ENCODE measurements at regions not wholly inside any gene's neighbourhood (a gene's known extent, or its start where the extent isn't known, plus 50 kb on each side); places are given as distances from the start of the nearest gene placed in this dataset.
"Not testable (repeated sequence)": the region's sequence is repeated elsewhere in the genome, so short reads cannot be mapped to it uniquely, and the experiment has no call there.

DNA sequence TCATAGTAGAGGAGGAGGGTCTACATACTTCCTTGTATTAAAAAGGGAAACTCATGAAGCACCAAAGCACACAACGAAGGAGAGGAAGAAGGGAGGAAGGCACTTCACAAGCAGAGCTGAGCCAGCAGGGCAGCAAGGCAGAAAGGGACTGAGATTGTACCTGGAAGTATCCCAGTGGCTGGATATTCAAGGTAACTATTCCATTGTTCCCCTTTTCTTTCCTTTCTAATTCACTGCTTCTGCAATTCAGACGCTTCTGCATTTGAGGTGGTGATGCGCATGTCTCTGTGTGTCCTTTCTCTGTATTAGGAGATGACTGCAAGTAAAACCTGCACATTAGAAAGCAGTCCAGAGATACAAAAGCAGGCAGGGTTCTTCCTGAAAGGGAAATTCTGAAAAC lies 54.9 kb downstream of the UBQLN2 start:
- H3K9ac ChIP-seq (ENCODE audit: low read length in 3 of 3) = no peak overlapping the region
- intact Hi-C loops (cut with DNase I) = no loop called here
- no peak for TF ChIP-seq CTCF (IDR thresholded peaks at IDR 0.05; ENCODE audit: borderline replicate concordance, extremely low read depth, insufficient read depth)
- peak in 1 of 5 donors; percentile 0 for DNase-seq
- no peak for FAIRE-seq
- H3K27ac ChIP-seq (ENCODE audit: low read depth in 2 of 2, low read length in 2 of 2) = no peak overlapping the region
- H3K4me1 ChIP-seq (ENCODE audit: control insufficient read depth in 2 of 3, insufficient read depth in 2 of 3, low read depth in 1 of 3, low read length in 3 of 3) = no peaks in the 10 kb centered on the region
- peak overlapping the region in 1 of 3 donors; percentile 26 for H3K4me3 ChIP-seq (ENCODE audit: low read length in 3 of 3)
- no peaks in the 10 kb centered on the region for H3K36me3 ChIP-seq (ENCODE audit: control insufficient read depth in 2 of 3, insufficient read depth in 3 of 3, low read length in 3 of 3)
- no peaks in the 10 kb centered on the region for H3K9me3 ChIP-seq (ENCODE audit: control insufficient read depth in 2 of 3, insufficient read depth in 1 of 3, low read length in 3 of 3)
- no peaks in the 10 kb centered on the region for H3K27me3 ChIP-seq (ENCODE audit: control insufficient read depth, insufficient read depth, low read length)

DNA sequence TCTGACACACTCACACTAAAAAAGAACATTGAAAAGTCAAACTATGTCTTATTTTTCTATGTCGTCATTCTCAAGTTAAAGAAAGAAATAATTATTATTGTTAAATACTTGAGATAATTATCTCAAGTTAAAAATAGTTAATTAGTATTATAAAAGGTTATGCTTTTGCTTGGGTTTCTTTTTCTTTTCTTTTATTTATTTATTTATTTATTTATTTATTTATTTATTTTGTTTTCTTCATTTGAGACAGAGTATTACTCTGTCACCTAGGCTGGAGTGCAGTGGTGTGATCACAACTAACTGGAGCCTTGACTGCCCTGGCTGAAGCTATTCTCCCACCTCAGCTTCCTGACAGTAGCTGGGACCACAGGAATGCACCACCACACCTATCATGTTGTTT lies 59.9 kb downstream of the UBQLN2 start:
- Histone ChIP-seq H3K27me3 (ENCODE audit: control insufficient read depth, insufficient read depth, low read length) (no peaks in the 10 kb centered on the region), H3K4me1 (ENCODE audit: control insufficient read depth in 2 of 3, insufficient read depth in 2 of 3, low read depth in 1 of 3, low read length in 3 of 3) (no peaks in the 10 kb centered on the region), H3K4me3 (ENCODE audit: low read length in 3 of 3) (no peak overlapping the region), H3K36me3 (ENCODE audit: control insufficient read depth in 2 of 3, insufficient read depth in 3 of 3, low read length in 3 of 3) (no peaks in the 10 kb centered on the region), H3K9ac (ENCODE audit: low read length in 3 of 3) (no peak overlapping the region), H3K9me3 (ENCODE audit: control insufficient read depth in 2 of 3, insufficient read depth in 1 of 3, low read length in 3 of 3) (no peaks in the 10 kb centered on the region), H3K27ac (ENCODE audit: low read depth in 2 of 2, low read length in 2 of 2) (no peak overlapping the region)
- DNase-seq (no peak), FAIRE-seq (peak; percentile 52)
- TF ChIP-seq CTCF (IDR thresholded peaks at IDR 0.05; ENCODE audit: borderline replicate concordance, extremely low read depth, insufficient read depth) = no peak
- intact Hi-C loops (cut with DNase I) = no loop called here

- H3K27me3 ChIP-seq (ENCODE audit: control insufficient read depth, insufficient read depth, low read length); H3K9me3 ChIP-seq (ENCODE audit: control insufficient read depth in 2 of 3, insufficient read depth in 1 of 3, low read length in 3 of 3); H3K27ac ChIP-seq (ENCODE audit: low read depth in 2 of 2, low read length in 2 of 2); H3K9ac ChIP-seq (ENCODE audit: low read length in 3 of 3); intact Hi-C loops (cut with DNase I); FAIRE-seq; H3K36me3 ChIP-seq (ENCODE audit: control insufficient read depth in 2 of 3, insufficient read depth in 3 of 3, low read length in 3 of 3); H3K4me1 ChIP-seq (ENCODE audit: control insufficient read depth in 2 of 3, insufficient read depth in 2 of 3, low read depth in 1 of 3, low read length in 3 of 3); DNase-seq; H3K4me3 ChIP-seq (ENCODE audit: low read length in 3 of 3): not testable (repeated sequence)
Measured at GRCh38 chrX:56635060-56635459, 71.6 kb downstream of the UBQLN2 start.

GRCh38 chrX:56661193-56661592 lies 67.8 kb upstream of the NBDY start:
- DNase-seq (no peak), FAIRE-seq (no peak)
- H3K9me3 ChIP-seq (ENCODE audit: control insufficient read depth in 2 of 3, insufficient read depth in 1 of 3, low read length in 3 of 3) = no peaks in the 10 kb centered on the region
- no peaks in the 10 kb centered on the region for H3K27me3 ChIP-seq (ENCODE audit: control insufficient read depth, insufficient read depth, low read length)
- TF ChIP-seq CTCF (IDR thresholded peaks at IDR 0.05; ENCODE audit: borderline replicate concordance, extremely low read depth, insufficient read depth) = no peak
- no peak overlapping the region for H3K9ac ChIP-seq (ENCODE audit: low read length in 3 of 3)
- no peak overlapping the region for H3K27ac ChIP-seq (ENCODE audit: low read depth in 2 of 2, low read length in 2 of 2)
- no peaks in the 10 kb centered on the region for H3K4me1 ChIP-seq (ENCODE audit: control insufficient read depth in 2 of 3, insufficient read depth in 2 of 3, low read depth in 1 of 3, low read length in 3 of 3)
- H3K36me3 ChIP-seq (ENCODE audit: control insufficient read depth in 2 of 3, insufficient read depth in 3 of 3, low read length in 3 of 3) = no peaks in the 10 kb centered on the region
- intact Hi-C loops (cut with DNase I) = no loop called here
- no peak overlapping the region for H3K4me3 ChIP-seq (ENCODE audit: low read length in 3 of 3)

Data from kidney (tissue), 13 donors.